ENCODE measurements at regions not wholly inside any gene's neighbourhood (a gene's known extent, or its start where the extent isn't known, plus 50 kb on each side); places are given as distances from the start of the nearest gene placed in this dataset.
"Not testable (repeated sequence)": the region's sequence is repeated elsewhere in the genome, so short reads cannot be mapped to it uniquely, and the experiment has no call there.

- DNase-seq (ENCODE audit: low read depth) = no peak
Measured at GRCh38 chr12:131229426-131230339, 276.0 kb downstream of the ADGRD1 start.

DNA sequence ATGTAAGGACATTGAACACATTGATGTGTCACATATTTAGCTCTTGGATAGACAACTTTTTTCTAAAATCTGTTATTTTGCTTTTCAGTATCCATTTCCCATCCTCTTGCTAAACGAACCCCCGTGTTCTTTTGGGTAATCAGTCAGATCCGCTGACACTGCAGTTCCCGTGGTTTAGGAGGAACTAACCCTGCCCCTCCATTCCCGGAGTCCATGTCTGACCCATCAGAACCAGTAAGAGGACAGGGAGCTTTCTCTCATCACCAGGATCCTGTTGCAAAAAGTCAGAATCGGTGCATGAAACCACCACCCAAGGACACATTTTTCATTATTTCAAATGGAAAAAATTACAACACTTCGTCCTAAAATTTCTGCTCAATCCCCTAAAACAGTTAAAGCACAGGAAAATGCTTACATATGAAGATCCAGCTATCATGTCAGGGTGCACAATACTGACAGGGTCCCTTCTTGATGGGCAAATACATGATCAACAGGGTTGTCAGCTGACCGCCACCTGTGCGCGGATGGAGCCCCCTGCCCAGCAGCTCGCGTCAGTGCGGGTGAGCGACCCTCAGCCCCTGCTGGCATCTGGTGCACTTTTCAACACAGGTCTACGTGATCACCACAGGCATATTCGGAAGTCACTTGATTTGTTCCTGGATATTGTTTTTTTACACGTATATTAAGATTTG, 276.8 kb downstream of the ADGRD1 start:
- no peak for DNase-seq (ENCODE audit: low read depth)

DNA sequence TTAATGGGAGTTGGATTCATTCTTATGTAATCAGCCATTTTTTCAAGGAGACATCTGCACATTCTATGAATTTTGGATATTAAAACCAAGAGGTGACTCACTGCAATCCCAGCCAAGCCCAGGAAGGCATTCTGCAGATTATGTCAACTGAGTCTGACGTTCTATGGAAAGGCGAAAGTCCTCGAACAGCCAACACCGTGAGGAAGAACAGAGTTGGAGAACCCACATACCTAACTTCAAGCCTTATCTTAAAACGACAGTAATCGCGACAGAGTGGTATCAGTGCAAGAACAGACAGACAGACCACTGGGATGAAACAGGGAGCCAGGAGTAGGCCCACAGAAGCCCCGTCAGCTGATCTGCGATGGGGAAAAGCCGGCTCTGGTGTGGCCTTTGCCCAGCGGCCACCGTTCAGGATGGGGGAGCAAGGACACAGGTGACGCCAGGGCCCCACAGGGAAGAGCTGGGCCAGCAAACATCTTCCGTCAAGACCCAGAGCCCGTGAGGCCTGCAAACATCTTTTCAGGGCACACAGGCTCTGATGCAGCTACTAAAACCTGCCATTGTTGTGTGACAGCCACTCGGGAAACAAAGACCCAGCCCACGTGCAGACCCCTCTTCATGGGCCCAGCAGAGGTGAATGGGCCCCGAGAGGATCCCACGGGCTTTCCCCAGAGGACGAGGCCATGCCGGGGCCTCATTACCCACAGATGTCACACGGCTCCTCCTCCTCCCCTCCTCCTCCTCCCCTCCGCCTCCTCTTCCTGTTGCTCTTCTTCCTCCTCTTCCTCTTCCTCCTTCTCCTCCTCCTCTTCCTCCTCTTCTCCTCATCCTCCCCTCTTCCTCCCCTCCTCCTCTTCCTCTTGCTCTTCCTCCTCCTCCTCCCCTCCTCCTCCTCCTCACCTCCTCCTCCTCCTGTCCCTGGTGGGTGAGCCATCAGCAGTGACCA, 277.6 kb downstream of the ADGRD1 start:
- DNase-seq (ENCODE audit: low read depth) = no peak

DNA sequence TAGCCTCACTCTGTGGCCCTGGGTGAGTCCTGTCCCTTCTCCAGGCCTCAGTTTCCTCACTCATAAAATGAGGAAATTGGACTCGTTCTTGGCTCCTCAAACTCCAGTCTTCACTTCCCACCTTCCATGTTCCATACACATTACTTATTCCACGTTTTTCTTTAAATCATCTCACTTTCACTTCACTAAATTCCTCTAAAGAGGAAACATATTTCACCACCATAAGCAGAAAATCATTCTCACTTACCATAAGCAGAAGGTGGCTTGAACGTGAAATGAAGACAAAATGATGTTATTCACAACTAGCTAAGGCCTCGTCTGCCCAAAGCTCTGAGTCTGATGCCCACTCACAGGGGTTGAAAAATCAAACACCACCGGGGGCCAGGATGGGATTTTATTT, 278.3 kb downstream of the ADGRD1 start:
- no peak for DNase-seq (ENCODE audit: low read depth)

DNA sequence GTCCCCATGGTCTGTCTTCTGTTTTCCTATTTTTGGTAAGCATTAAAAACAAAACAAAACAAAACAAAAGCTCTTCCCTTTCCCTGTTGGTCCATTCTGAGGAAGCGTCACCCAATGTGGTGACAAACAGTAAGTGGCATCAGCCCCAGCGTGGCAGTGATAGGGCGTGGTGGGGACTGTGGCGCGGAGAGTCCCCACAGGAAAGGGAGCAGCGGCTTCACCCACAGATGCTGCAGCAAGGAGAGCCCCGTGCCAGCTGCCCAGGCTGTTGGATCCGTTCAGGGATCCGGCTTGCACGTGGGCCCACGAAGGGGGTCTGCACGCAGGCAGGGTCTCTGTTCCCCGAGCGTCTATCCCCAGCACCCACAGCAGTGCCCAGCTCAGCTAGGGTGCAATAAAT, 279.2 kb downstream of the ADGRD1 start:
- not testable (repeated sequence) for DNase-seq (ENCODE audit: low read depth)

DNA sequence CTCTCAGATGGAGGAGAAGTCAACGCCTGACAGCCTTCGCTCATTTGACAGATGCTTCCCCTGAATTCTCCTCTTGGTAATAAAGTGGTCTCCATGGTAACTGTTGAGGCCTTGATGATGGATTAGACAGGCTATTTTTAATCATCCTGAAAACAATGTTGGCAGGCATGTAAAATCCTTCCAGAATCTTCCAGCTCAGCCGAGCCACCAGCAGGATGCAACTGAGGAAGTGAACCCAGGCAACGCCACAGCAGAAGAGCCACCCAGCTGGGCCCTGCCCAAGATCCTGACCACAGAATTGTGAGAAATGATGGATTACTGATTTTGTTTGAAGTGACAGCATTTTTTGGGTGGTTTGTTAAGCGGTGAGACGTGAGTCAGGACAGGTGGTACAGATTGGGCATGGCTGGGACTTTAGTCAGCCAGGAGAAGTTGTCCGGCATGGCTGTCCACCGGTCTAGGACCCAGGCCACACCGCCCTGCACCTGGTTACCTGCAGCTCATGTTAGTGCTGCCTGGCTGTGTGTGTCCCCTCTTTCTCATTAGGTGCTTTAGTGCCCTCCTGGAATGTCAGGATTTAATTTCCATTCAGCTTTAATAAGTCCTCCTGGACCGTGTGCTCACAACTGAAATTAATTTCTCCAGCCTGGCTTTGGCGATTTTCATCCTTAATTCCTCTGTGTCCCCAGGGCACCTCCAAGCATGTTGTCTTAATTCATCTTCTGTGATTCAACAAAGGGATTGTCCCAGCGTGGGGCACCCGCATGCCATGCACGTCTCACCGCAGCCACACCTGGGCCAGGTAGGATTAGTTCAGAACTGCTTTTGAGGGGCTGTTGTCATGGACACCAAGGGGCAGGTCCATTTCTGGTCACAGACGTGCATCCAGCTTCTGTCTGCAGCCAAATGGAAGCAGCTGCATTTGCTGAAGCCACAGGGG, 280.4 kb downstream of the ADGRD1 start:
- not testable (repeated sequence) for DNase-seq (ENCODE audit: low read depth)

DNA sequence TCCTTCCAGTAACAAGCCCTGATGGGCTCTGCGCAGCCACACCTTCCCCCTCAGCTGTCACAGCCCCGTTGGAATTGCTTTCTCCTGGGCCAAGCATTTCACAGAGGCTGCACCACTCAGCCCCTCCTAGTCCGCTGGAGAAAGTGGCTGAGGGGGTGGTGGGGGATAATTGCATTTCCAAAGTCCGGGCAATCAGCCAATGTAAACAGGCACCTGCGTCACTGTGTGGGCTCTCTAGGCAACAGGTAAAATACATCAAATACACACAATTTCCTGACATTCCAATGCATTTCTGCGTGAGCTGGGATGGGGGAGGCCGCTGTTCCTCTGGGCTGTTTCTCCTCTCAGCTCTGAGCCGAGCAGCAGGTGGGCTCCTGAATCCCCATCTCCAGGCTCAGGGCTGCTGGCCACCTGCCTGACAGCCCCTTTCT, 281.1 kb downstream of the ADGRD1 start:
- DNase-seq (ENCODE audit: low read depth) = not testable (repeated sequence)

DNA sequence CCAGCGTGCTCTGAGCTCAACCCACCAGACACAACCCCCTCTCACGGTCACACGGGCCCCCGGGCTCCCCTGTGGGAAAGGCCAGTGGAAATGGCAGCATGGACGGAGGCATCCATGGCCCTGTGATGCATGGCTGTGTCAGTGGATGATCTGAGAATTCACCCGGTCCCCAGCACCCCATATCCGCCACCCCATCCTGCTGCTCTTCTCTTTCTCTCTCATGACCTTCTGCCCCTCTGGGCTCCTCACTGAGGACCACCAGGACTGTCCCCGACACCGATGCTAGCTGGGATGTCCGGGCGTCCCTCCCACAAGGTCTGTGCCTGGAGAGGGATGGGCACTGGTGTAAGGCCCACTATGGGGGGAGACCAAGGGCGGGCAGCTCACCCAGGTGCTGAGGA, 282.2 kb downstream of the ADGRD1 start:
- DNase-seq (ENCODE audit: low read depth) = no peak

DNA sequence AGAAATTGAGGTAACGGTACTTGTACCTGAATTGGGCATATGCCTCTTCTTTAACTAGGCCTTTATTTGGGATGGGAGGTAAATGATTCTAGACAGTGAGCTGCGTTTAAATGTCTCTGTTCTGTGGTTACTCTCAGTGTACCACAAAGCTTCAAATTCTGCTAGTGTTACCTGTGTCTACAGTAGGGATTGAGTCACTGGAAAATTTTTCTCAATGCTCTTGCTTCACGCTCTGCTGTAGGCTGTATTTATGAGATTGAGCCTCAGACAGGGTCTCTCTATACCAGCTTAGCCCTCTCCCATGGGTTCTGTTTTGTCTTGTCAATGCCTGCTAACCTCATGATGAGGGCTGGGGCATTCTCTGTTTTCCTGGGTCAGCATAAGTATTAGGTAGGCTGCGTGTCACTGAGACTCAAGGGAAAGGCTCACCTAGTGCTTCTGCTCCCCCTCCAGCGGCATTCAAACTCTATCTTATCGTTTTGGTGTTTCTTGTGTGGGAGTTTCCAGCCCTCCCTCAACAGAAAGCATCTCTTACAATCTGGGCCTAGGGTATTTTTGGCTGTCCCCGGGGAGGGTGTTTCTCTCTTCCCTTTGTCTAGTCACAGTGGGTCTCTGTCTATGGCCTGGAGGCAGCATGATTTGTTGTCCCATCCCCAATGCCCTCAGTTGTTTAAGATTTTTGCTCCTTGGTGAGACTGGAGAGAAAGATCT, 285.8 kb downstream of the ADGRD1 start:
- DNase-seq (ENCODE audit: low read depth) = no peak

GRCh38 chr12:131241517-131241916, 287.8 kb downstream of the ADGRD1 start:
- no peak for DNase-seq (ENCODE audit: low read depth)

DNA sequence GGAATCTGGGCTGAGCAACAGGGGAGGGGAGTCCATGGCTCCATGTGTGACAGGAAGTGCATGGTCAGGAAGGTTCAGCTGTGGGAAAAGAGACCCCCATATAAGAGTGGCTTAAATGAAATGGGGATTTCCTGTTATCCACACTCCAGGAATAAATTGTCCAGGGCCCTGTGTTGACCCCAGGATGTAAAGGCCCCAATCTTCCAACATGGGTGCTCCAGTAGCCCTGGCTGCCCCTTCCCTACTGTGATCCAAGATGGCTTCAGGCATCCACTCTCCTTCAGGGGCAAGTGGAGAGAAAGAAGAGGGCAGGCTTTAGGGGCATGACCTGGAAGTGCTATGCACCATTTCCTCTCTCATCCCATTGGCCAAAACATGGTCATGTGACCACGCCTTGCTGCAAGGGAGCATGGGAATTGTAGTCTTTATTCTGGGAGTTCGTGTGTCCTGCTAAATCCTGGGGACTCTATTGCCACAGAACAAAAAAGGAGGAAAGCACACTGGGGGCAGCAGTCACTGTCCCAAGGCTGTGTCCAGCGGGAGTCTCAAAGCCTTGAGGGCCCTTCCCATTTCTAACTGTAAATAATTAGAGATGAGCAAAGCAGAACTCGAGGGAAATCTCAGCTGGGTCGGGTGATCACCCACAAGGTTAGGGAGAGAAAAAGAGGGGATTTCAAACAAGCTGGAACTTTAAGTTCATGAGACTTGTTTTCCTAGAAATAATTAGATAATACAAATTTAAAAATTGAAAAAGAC, 289.2 kb downstream of the ADGRD1 start:
- DNase-seq (ENCODE audit: low read depth) = no peak

- not testable (repeated sequence) for DNase-seq (ENCODE audit: low read depth)
Measured at GRCh38 chr12:131244157-131244688, 290.5 kb downstream of the ADGRD1 start.

DNA sequence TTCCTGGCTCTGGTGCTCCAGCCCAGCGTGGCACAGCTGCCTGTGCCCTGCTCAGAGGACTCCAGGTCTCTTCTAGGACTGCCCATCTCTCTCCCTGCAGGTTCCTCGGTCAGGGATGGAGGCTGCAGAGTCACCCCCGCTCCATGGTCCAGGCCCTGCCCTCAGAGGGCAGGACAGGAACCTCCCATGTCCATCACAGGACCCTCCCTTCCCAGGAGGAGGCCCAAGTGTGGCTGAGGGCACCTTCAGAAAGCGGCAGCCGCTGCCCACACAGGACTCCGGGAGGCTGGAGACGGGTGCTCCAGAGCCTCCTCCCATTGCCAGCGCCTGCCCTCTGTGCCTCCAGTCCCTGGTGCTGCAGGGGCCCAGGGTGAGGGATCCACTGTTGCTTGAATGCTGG, 291.5 kb downstream of the ADGRD1 start:
- DNase-seq (ENCODE audit: low read depth) = not testable (repeated sequence)

- DNase-seq (ENCODE audit: low read depth) = no peak
Measured at GRCh38 chr12:131245564-131246355, 292.1 kb downstream of the ADGRD1 start.

DNA sequence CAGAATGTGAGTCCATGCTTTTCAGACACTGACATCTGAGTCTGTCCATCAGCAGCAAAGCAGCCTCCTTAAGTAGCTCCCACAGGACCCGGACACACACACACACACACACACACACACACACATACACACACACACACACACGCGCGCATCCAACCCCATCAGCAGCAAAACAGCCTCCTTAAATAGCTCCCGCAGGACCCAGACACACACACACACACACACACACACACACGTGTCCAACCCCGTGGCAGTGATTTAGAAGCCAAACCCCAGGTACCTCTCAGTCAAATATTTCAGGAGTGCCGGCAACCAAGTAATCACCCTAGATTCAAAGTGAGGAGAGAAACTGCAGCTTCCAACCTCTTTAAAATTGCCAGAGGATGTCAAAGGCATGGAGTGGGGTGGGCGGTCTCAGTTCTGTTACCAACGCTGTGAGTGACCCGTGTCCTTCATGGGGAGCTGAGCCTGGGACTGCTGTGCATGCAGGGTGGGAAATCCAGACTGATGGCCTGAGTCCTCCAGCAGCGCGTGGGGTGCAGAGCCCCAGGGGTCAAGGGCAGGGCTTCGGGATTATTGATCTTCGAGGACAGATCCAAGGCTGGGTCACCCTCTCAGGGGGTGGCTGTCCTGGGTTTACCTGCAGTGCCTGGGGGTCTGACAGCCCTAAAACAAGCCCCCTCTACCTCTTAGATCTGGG, 293.5 kb downstream of the ADGRD1 start:
- not testable (repeated sequence) for DNase-seq (ENCODE audit: low read depth)

DNA sequence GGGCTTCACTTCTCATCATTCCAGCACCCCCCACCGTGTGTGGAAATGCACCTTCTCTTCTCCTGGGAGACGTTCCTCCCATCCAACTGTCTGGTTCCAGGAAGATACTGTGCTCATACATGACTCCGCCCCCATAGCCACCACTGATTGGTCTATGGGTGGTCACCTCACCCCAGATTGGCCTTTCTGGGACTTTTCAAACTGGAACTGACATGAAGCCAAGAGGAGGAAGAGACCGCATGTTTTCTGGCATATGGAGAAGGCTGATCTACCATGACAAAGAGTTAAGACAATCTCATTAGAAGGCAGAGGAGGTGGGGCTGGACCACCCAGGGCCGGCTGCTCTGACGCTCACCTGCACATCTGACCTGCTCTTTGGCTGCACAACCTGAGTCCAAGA, 294.2 kb downstream of the ADGRD1 start:
- DNase-seq (ENCODE audit: low read depth) = not testable (repeated sequence)

DNA sequence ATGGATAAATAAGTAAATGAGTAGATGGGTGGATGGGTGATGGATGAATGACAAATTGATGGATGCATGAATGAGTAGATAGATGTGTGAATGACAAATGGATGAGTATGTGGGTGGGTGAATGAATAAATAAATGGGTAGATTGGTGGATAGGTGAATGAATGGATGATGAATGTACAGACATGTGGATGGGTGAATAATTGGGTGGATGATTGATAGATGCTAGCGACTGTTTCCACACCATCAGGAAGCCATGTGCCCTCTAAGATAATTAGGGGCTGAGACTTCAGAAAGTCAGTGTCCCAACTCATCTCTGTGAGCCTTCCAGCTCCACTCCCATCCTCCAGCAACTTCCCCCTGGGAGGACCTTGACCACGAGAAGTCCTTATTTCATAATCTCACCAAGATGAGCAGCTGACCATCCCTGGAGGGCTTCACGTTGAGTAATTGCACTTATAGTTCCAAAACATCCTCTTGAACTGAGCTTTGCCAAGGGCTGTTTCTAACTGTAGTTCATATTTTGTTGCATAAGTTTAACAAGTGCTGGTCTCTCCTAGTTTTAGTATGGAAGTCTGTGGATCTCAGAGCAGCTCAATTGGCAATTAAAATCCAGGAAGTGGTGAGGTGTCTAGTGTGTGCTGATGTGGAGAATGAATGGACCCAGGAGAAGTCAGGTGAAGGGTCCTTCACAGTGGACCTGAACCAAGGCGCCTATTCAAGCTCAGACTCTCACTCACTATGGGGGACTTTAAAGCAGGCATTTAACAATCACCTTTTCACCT, 295.7 kb downstream of the ADGRD1 start:
- DNase-seq (ENCODE audit: low read depth) = no peak

All from stimulated activated CD8-positive, alpha-beta memory T cell treated with anti-CD3 and anti-CD28 coated beads, Interleukin-15, amount 100 ng/mL, for 24 hours (primary cell).